Tongue (tissue), 1 donor: ENCODE measurements at regions not wholly inside any gene's neighbourhood (a gene's known extent, or its start where the extent isn't known, plus 50 kb on each side); places are given as distances from the start of the nearest gene placed in this dataset.
A peak's percentile ranks its signal among the peaks of the same experiment; 100 is the strongest.
"Not testable (repeated sequence)": the region's sequence is repeated elsewhere in the genome, so short reads cannot be mapped to it uniquely, and the experiment has no call there.

Experiments
- DNase-seq: peaks from one replicate; pipeline ENCODE4 v3.0.0-alpha.2; 2015

- DNase-seq: no peak
Observed at GRCh38 chr2:191476901-191477300, 201.0 kb upstream of the NABP1 start.

GRCh38 chr2:191478799-191479679 lies 198.9 kb upstream of the NABP1 start:
- DNase-seq: peak; percentile 51

DNA sequence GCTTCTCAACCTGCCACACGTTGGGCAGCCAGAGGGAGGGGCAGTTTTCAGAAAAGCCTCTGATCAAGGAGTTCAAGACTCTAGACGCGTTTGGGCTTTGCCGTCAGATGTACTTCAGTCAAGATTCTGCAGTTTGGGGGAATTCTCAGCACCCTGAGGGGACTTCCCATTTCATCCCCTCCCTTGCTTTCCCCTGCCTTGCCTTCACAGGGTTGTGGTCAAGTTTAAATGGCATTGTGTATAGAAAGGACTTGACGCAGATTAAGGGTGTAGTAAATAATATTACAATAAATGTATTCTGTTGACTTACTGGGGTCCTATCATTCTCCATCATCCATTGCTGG lies 198.3 kb upstream of the NABP1 start:
- no peak for DNase-seq

GRCh38 chr2:191481305-191482070 lies 196.4 kb upstream of the NABP1 start:
- no peak for DNase-seq

DNA sequence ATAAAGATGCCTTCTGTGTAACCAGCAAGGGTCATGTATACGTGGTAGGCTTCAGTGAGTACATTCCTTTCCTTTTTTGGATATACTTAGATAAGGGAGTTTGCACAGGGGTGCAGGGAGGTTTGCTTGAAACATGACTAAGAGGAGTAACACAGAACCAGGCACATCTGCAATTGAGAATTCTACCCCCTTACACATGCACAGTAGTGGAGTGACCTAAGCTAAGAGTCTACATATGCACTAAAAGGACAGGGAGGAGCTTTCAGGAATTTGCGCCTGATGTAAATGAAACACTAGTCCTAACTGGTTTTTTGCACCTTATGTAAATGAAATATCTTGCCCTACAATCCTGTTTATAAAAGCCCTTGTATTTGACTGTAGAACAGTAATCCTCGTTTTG lies 194.8 kb upstream of the NABP1 start:
- DNase-seq: no peak

- DNase-seq: no peak
Observed at GRCh38 chr2:191486584-191487320, 191.2 kb upstream of the NABP1 start.

DNA sequence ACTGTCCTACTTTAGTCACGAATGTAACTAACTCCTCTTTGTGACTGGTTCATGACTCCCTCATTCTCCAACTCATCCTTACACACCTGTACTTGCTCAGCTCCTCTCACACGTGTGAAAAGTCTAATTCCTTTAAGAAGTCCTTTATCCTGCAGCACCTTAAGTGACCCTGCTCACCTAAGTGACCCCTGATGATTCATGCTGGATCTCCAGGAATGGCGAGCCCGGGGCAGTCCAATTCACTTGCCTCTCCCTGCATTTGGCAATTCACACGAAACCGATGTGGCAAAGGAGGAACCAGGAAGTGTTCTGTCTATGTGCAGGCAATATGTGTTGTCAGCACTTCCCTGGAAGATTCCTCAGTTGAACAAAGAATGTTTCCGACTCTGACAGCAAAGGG lies 189.8 kb upstream of the NABP1 start:
- DNase-seq: no peak

DNA sequence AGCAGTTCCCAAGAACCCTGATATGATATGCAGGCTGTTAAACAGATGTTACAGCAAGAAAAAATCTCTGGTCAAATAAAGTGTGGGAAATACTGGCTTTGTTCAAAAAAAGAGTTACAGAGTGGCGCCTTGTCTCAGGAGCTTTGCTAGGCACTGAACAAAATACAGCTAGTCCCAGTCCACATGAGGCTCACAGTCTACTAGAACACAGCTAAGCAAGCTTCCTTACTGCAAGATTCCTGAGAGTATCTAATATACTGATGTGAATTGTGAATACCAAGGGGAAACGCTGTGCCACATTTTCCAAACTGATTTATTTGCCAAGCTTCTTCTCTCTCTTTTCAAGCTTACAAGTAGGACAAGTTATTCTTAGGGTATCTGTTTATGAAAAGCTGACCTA lies 188.8 kb upstream of the NABP1 start:
- no peak for DNase-seq

DNA sequence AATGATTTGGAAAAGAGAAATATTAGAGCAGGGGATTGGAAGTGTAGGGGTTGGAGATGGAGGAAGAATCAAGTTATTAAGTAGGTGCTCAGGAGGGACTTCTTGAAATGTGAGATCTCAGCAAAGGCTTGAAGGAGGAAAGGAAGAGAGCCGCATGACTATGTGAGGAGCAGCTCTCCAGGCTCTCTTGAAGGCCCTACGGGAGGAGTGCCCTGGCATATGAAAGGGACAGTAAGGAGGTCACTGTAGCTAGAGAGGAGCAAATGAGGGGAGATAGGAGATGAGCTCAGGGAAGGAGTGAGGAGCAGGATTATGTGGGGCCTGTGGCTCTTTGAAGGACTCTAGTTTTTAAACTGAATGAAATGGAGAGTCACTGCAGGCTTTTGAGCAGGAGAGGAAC lies 181.1 kb upstream of the NABP1 start:
- DNase-seq: no peak

DNA sequence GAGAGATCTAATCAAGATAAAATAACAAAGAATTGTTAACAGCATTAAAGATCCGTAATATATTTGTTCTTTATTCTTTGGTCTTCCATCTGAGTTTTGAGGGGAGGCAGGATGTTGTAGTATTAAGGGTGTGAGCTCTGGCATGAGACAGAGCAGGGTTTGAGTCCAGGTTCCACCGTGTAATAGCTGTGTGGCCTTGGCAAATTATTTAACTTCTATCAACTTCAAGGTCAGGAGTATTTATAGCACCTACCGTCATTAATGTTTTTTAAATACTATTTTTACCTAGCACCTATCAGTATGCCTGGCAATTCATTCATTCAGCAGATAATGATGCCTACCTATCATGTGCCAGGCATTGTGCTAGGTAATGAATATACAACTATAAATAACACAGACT lies 180.1 kb upstream of the NABP1 start:
- no peak for DNase-seq

DNA sequence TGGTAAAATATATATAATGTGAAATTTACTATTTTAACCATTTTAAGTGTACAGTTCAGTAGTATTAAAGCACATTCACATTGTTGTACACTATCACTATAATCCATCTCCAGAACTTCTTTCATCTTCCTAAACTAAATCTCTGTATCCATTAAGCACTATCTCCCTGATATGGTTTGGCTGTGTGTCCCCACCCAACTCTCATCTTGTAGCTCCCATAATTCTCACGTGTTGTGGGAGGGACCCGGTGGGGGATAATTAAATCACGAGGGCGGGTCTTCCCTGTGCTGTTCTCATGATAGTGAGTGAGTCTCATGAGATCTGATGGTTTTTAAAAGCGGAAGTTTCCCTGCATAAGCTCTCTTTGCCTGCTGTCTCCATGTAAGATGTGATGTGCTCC lies 178.9 kb upstream of the NABP1 start:
- DNase-seq: no peak

GRCh38 chr2:191499874-191500565 lies 177.9 kb upstream of the NABP1 start:
- peak; percentile 87 for DNase-seq

- DNase-seq: no peak
Observed at GRCh38 chr2:191500566-191500883, 177.4 kb upstream of the NABP1 start.

DNA sequence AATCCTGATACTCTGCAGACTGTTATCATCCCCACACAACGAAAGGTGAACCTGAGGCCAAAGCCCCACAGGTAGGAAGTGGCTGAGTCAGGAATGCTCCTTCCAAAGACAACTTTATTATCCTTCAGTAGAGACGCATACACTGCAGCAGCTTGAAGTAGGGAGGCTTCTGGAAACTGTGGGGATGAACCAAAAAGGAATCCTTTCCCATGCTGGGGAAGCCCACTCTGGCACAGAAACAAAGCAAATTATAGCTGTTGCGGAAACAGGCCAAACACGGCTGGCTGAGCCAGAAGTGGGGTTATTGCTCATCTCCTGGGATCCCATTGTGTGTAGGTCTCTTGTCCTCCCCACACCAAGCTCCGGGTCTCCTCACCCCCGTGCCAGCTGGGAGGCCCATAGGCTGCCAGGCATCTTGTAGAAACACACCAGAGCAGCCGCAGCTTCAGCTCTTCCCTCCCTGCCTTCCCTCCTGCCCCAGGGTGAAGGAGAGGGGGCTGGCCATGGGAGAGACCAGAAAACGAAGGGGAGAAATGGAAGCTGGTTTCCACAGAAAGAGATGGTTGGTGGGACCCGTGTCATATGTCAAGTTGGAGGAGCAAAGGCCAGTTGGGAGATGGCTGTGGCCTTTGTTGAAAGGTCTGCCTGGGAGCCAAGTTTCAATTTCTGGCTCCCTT lies 176.9 kb upstream of the NABP1 start:
- peak; percentile 90 for DNase-seq

GRCh38 chr2:191501561-191502168 lies 176.3 kb upstream of the NABP1 start:
- peak; percentile 81 for DNase-seq

- no peak for DNase-seq
Observed at GRCh38 chr2:191506515-191506914, 171.4 kb upstream of the NABP1 start.

DNA sequence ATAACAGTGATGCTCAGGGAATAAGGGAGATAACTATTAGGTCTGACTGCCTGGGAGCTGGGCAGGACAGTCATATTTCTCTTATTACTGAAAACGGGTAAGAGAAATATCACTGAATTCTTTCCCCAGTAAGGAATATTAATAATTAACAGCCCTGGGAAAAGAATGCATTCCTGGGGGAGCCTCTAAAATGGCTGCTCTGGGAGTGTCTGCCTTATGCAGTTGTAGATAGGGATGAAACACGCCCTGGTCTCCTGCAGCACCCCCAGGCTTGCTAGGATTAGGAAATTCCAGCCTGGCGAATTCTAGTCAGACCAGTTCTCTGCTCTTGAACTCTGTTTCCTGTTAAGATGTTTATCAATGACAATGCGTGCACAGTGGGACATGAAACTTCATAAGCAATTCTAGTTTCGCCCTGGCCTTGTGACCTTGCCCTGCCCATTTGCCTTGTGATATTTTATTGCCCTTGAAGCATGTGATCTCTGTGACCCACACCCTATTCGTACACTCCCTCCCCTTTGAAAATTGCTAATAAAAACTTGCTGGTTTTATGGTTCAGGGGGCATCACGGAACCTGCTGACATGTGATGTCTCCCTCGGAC lies 170.6 kb upstream of the NABP1 start:
- DNase-seq: not testable (repeated sequence)

DNA sequence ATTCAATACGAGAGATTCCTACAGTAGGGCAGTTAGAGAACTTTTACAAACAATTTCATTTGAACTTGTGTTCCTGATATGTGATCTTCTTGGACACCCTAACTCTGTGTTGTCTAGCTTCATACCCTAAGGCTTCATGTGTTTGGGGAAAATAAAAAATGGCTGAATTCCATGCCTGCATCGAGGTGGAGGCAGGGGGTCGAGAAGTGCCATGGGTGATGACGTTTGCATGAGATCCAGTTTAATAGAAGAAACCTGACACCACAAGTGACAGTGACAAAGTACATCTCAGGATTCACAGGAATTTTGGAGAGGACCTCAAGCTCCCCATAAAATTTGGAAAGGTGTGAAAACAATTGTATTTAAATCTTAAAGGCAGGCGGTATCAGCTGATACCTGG lies 169.2 kb upstream of the NABP1 start:
- no peak for DNase-seq

DNA sequence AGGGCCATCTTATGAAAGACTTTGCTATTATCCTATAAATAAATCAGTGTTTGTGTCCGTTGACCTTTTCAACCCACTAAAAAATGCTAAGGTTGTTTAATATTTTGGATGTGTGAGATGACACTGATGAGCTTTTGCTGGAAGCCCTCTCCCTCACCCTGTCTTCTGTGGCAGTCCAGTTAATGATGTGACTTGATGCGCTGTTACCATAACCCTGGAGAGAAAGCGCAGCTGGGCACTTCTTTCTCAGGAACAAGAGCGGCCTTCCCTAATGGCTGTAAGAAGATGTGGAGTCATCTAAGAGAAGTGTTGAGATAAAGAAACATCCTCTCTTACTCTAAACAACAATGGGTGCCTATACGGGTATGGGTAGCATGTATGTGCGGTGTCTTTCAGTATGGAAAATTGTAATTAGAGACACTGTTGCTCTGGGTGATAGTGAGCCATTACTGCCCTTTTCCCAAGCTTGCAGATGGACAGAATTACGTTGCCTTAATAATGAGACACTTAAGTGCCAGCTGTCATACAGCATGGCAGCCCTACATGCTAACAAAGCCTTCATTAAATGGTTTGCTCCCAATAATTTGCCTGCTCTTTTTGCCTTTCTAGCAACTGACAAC lies 165.6 kb upstream of the NABP1 start:
- DNase-seq: peak; percentile 53

GRCh38 chr2:191512874-191513273 lies 165.1 kb upstream of the NABP1 start:
- no peak for DNase-seq

- DNase-seq: no peak
Observed at GRCh38 chr2:191514613-191515012, 163.3 kb upstream of the NABP1 start.
